ENCODE measurements at regions not wholly inside any gene's neighbourhood (a gene's known extent, or its start where the extent isn't known, plus 50 kb on each side); places are given as distances from the start of the nearest gene placed in this dataset.

DNA sequence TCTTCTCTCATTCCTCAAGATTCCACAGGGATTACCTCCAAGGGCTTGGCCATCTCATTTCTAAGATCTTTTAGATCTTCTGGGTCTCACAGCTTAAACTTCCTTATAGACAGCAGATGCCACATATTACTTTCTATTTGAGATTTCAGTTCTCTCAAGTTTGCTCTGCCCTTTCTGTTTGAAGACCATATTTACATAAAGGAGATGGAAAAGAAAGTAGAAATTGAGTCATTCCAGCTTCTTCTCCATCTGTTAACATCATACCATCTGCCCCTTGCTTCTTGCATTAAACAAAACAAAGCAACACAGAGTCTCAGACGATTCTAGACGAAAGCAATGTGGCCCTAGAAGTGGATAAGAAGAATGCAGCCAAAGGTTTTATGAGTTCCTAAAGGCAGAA lies 203.4 kb downstream of the TTLL2 start:
- TF ChIP-seq, protein P1, sequence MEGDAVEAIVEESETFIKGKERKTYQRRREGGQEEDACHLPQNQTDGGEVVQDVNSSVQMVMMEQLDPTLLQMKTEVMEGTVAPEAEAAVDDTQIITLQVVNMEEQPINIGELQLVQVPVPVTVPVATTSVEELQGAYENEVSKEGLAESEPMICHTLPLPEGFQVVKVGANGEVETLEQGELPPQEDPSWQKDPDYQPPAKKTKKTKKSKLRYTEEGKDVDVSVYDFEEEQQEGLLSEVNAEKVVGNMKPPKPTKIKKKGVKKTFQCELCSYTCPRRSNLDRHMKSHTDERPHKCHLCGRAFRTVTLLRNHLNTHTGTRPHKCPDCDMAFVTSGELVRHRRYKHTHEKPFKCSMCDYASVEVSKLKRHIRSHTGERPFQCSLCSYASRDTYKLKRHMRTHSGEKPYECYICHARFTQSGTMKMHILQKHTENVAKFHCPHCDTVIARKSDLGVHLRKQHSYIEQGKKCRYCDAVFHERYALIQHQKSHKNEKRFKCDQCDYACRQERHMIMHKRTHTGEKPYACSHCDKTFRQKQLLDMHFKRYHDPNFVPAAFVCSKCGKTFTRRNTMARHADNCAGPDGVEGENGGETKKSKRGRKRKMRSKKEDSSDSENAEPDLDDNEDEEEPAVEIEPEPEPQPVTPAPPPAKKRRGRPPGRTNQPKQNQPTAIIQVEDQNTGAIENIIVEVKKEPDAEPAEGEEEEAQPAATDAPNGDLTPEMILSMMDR (conservative IDR thresholded peaks at IDR 0.05) = no peak
- no peak for TF ChIP-seq ZFX (IDR thresholded peaks at IDR 0.05)

DNA sequence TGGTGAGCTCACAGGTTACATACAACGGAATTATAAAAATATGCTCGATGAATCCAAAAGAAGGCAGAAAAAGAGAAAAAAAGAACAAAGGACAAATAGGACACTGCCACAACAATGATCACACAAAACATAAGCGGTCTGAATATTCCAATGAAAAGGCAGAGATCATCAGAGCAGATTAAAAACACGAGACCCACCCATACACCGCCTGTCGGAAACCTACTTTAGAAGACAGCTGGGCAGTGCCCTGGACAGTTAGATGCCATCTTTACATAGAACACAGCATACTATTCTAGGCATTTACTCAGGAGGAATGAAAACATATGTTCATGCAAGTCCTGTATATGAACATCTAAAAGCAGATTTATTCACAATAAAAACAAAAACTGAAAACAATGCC lies 204.1 kb downstream of the TTLL2 start:
- no peak overlapping the region for H3K27ac ChIP-seq
- no peak for TF ChIP-seq ZFX (IDR thresholded peaks at IDR 0.05)
- TF ChIP-seq, protein P1 (conservative IDR thresholded peaks at IDR 0.05) = no peak

More for the DNA sequence above, 203.4 kb downstream of the TTLL2 start:
- H3K27ac ChIP-seq = no peak overlapping the region

DNA sequence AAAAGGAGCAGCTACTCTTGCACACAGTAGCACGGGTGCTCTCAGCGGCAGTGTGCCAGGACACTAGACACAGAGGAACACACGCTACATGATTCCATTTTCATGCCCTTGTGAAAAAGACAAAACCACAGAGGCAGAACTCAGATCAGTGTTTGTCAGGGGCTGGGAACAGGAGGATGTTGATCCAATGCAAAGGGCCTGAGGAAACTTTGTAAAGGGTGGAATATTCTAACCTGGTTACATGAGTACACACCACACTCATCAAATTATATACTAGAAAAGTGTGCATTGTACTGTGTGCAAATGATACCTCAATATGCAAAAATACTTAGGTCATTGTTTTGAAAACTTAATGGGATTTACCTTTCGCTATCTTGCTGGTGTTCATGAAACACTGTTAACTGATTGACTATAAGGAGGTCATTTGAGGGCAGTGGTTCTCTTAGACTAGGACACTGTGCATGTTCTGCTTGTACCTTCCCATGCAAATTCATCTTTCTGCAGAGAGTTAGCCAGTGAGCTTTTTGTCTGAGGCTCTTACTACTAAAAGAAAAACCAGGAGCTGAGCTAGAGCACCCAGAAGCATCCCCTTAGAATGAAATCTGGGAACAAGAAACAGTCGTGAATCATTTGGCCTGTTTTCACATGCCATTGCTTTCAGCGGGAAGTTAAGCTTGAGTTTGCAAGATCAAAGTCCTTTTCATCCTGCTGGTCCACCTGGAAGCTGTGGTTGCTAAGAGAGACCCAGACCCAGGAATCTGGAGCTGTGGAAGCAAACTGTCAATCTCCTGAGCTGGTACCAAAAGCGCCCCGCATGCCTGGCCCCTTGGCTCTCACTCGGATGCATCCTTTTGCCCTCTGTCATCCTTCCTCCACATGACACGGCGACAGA lies 204.8 kb downstream of the TTLL2 start:
- no peak overlapping the region for H3K27ac ChIP-seq
- no peak for TF ChIP-seq ZFX (IDR thresholded peaks at IDR 0.05)
- TF ChIP-seq, protein P1 (conservative IDR thresholded peaks at IDR 0.05) = no peak

DNA sequence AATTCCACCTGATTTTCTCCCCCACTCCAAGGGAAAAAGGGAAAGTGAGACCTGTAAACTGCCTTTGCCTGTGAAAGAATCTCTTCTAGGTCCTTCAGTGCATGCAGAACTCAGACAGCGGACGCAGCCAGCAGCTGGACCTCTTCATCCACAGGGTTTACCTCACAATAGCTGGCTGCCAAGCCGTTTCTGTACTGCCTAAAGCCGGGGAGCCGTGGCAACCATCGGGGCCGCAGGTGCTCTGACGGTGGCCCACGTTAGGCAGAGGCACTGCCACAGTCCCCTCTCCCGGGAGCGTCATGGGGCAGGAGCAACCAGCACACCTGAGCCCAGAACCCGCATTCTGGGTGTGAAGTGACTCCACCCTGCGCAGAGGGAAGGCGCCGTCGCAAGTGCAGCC lies 206.1 kb downstream of the TTLL2 start:
- H3K27ac ChIP-seq = no peak overlapping the region
- TF ChIP-seq, protein P1 (conservative IDR thresholded peaks at IDR 0.05) = no peak
- TF ChIP-seq ZFX (IDR thresholded peaks at IDR 0.05) = no peak

DNA sequence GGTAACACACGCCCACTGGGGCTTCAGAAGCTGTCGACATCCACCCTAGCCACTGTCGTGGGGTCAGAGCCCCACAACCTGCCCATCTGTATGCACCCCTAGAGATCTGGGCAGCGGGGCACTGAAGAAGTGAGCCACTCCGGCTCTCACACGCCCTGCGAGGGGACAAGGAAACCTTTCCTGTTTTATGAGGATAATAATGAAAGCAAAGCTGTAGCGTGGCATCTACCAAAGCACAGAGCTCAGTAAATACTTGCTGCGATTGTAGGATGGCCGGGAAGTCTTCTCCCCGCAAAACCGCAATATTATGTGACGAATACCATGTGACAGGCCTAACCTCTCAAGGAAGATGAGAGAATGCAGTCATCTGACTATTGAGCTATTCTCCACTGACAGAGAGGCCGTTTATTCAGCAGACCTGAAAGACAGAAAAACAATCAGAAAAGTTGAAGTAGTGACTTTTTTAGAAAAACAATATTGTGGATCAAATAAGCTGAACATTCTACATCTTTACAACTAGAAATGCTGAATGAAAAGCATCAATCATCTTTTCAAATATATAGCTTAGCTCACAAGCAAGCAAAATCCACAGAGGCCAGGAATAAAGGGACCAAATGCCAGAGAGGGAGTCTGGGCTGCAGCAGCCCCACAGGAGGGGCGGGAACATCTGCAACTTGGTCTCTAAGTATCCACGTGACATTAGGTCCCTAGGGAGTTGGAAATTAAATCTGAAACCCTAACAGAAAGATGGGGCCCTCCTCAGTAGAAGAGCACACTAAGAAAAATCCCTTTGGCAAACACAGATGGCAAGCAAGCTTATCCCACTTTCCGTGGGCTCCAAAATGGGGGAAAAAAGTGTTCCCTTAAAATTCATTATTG lies 207.8 kb downstream of the TTLL2 start:
- TF ChIP-seq, protein P1 (conservative IDR thresholded peaks at IDR 0.05) = no peak
- TF ChIP-seq ZFX (IDR thresholded peaks at IDR 0.05) = no peak

GRCh38 chr6:167533851-167534250 lies 209.0 kb downstream of the TTLL2 start:
- H3K27ac ChIP-seq = no peak overlapping the region
- no peak for TF ChIP-seq ZFX (IDR thresholded peaks at IDR 0.05)
- TF ChIP-seq, protein P1 (conservative IDR thresholded peaks at IDR 0.05) = no peak

More for the DNA sequence above, 207.8 kb downstream of the TTLL2 start:
- no peak overlapping the region for H3K27ac ChIP-seq

DNA sequence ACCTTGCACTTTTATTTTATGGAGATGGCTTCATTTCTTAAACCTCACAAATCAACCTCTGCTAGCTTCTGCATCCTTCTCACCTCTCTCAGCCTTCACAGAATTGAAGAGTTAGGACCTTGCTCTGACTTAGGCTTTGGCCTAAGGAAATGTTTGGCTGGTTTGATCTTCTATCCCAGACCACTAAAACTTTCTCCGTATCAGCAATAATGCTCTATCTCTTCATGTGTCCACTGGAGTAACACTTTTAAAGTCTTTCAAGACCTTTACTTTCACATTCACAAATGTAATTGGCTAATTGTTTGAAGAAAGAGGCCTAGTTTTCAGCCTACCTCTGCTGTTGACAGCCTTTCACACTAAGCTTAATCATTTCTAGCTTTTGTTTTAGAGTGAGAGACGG lies 212.9 kb downstream of the TTLL2 start:
- TF ChIP-seq, protein P1 (conservative IDR thresholded peaks at IDR 0.05) = no peak
- TF ChIP-seq ZFX (IDR thresholded peaks at IDR 0.05) = no peak
- H3K27ac ChIP-seq = no peak overlapping the region

All from C4-2B (cell line).